ENCODE measurements at regions not wholly inside any gene's neighbourhood (a gene's known extent, or its start where the extent isn't known, plus 50 kb on each side); places are given as distances from the start of the nearest gene placed in this dataset.

- FAIRE-seq = no peak
Measured at GRCh38 chr11:112795911-112796649, 165.1 kb upstream of the NCAM1 start.

- no peak for FAIRE-seq
Measured at GRCh38 chr11:112797092-112797491, 164.1 kb upstream of the NCAM1 start.

- FAIRE-seq = no peak
Measured at GRCh38 chr11:112797648-112798293, 163.4 kb upstream of the NCAM1 start.

GRCh38 chr11:112801025-112801816, 160.0 kb upstream of the NCAM1 start:
- no peak for FAIRE-seq

- no peak for FAIRE-seq
Measured at GRCh38 chr11:112801817-112802088, 159.5 kb upstream of the NCAM1 start.

GRCh38 chr11:112805658-112806057, 155.6 kb upstream of the NCAM1 start:
- FAIRE-seq = no peak

- FAIRE-seq = no peak
Measured at GRCh38 chr11:112806256-112806655, 155.0 kb upstream of the NCAM1 start.

- FAIRE-seq = no peak
Measured at GRCh38 chr11:112806876-112807275, 154.3 kb upstream of the NCAM1 start.

GRCh38 chr11:112809429-112809828, 151.8 kb upstream of the NCAM1 start:
- no peak for FAIRE-seq

- FAIRE-seq = no peak
Measured at GRCh38 chr11:112810951-112811350, 150.3 kb upstream of the NCAM1 start.

- no peak for FAIRE-seq
Measured at GRCh38 chr11:112811783-112812182, 149.4 kb upstream of the NCAM1 start.

- no peak for FAIRE-seq
Measured at GRCh38 chr11:112812729-112813128, 148.5 kb upstream of the NCAM1 start.

GRCh38 chr11:112814168-112814567, 147.1 kb upstream of the NCAM1 start:
- no peak for FAIRE-seq

- no peak for FAIRE-seq
Measured at GRCh38 chr11:112817376-112817775, 143.8 kb upstream of the NCAM1 start.

GRCh38 chr11:112822478-112823274, 138.5 kb upstream of the NCAM1 start:
- FAIRE-seq = no peak

GRCh38 chr11:112826026-112826425, 135.2 kb upstream of the NCAM1 start:
- no peak for FAIRE-seq

GRCh38 chr11:112826788-112827187, 134.4 kb upstream of the NCAM1 start:
- no peak for FAIRE-seq

- no peak for FAIRE-seq
Measured at GRCh38 chr11:112828421-112828820, 132.8 kb upstream of the NCAM1 start.

- FAIRE-seq = no peak
Measured at GRCh38 chr11:112829971-112830654, 131.1 kb upstream of the NCAM1 start.

GRCh38 chr11:112831041-112831440, 130.2 kb upstream of the NCAM1 start:
- FAIRE-seq = no peak

GRCh38 chr11:112831969-112832766, 129.1 kb upstream of the NCAM1 start:
- FAIRE-seq = no peak

- FAIRE-seq = no peak
Measured at GRCh38 chr11:112834277-112834755, 126.9 kb upstream of the NCAM1 start.
